ENCODE measurements at regions not wholly inside any gene's neighbourhood (a gene's known extent, or its start where the extent isn't known, plus 50 kb on each side); places are given as distances from the start of the nearest gene placed in this dataset.
A peak's percentile ranks its signal among the peaks of the same experiment; 100 is the strongest.

DNA sequence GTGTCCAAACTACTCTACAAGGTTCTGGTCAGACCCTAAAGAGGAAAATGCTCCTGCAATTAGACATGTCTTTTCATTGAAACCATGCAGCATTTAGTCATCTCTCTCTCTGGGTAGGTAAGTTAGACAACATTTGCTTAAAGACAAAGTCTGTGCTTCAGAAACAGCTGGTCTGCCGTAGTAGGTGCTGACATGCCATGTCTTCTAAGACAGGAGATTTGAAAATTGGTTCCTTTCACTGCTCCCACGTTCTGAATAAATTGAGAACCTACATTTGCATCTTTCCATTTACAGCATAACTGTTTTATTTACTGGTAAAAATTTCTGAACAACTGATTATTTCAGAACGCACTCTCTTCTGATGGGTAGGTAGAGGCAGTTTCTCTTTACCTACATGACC lies 494.0 kb downstream of the EFNB2 start:
- no peak overlapping the region for H3K4me3 ChIP-seq
- DNase-seq (ENCODE audit: low spot score in 2 of 2) = no peak
- no peaks in the 10 kb centered on the region for H3K9me3 ChIP-seq
- intact Hi-C loops (cut with DNase I; ENCODE audit: low total_unique reads) = no loop called here
- no peak overlapping the region for H3K27ac ChIP-seq
- H3K27me3 ChIP-seq = no peaks in the 10 kb centered on the region
- no peaks in the 10 kb centered on the region for H3K4me1 ChIP-seq
- no peak for TF ChIP-seq POLR2AphosphoS5 (IDR thresholded peaks at IDR 0.05)
- TF ChIP-seq POLR2A (IDR thresholded peaks at IDR 0.05) = no peak
- TF ChIP-seq, protein P1, sequence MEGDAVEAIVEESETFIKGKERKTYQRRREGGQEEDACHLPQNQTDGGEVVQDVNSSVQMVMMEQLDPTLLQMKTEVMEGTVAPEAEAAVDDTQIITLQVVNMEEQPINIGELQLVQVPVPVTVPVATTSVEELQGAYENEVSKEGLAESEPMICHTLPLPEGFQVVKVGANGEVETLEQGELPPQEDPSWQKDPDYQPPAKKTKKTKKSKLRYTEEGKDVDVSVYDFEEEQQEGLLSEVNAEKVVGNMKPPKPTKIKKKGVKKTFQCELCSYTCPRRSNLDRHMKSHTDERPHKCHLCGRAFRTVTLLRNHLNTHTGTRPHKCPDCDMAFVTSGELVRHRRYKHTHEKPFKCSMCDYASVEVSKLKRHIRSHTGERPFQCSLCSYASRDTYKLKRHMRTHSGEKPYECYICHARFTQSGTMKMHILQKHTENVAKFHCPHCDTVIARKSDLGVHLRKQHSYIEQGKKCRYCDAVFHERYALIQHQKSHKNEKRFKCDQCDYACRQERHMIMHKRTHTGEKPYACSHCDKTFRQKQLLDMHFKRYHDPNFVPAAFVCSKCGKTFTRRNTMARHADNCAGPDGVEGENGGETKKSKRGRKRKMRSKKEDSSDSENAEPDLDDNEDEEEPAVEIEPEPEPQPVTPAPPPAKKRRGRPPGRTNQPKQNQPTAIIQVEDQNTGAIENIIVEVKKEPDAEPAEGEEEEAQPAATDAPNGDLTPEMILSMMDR (IDR thresholded peaks at IDR 0.05) = no peak
- no peaks in the 10 kb centered on the region for H3K36me3 ChIP-seq

DNA sequence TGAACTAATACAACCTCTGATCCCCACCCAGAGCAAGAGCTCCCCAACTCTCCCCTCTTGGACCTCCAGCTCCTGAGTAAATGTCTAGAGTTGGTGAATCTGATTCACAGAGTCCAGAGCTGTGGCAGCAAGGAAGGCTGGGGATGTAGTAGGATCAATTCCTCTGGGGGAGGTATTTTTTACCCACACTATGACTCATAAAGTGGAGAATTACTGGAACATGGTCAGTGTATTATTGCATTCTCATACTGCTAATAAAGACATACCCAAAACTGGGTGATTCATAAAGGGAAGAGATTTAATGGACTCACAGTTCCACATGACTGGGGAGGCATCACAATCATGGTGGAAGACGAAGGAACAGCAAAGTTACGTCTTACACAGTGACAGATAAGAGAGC lies 496.7 kb downstream of the EFNB2 start:
- Histone ChIP-seq H3K4me1 (no peaks in the 10 kb centered on the region), H3K27me3 (no peaks in the 10 kb centered on the region), H3K9me3 (no peaks in the 10 kb centered on the region), H3K36me3 (no peaks in the 10 kb centered on the region), H3K4me3 (no peak overlapping the region), H3K27ac (no peak overlapping the region)
- intact Hi-C loops (cut with DNase I; ENCODE audit: low total_unique reads) = no loop called here
- TF ChIP-seq, protein P1 (IDR thresholded peaks at IDR 0.05) = no peak
- TF ChIP-seq POLR2A (IDR thresholded peaks at IDR 0.05) = no peak
- no peak for TF ChIP-seq POLR2AphosphoS5 (IDR thresholded peaks at IDR 0.05)
- DNase-seq (ENCODE audit: low spot score in 2 of 2) = no peak

DNA sequence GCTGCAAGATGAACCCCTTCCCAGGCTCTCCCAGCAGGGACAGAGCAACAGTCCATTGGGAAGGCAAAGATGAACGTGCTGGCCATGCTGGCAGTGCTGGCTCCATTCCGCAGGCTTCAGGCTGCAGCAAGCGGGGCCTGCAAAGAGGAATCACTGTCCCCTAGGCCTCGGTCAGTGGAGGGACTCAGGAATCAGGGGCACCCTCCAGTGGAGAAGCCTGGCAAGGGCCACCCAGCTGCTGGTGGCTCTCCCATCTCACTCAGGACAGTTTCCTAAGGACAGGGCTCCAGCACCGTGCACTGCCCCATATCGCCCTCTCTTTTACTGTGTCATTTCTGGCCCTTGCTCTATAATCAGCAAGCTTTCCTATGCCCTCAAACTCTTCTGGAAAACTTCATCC lies 498.6 kb downstream of the EFNB2 start:
- Histone ChIP-seq H3K4me3 (no peak overlapping the region), H3K4me1 (no peaks in the 10 kb centered on the region), H3K9me3 (no peaks in the 10 kb centered on the region), H3K36me3 (no peaks in the 10 kb centered on the region), H3K27ac (no peak overlapping the region), H3K27me3 (no peaks in the 10 kb centered on the region)
- TF ChIP-seq, protein P1 (IDR thresholded peaks at IDR 0.05) = no peak
- TF ChIP-seq POLR2AphosphoS5 (IDR thresholded peaks at IDR 0.05) (no peak), POLR2A (IDR thresholded peaks at IDR 0.05) (no peak)
- intact Hi-C loops (cut with DNase I; ENCODE audit: low total_unique reads) = no loop called here
- no peak for DNase-seq (ENCODE audit: low spot score in 2 of 2)

DNA sequence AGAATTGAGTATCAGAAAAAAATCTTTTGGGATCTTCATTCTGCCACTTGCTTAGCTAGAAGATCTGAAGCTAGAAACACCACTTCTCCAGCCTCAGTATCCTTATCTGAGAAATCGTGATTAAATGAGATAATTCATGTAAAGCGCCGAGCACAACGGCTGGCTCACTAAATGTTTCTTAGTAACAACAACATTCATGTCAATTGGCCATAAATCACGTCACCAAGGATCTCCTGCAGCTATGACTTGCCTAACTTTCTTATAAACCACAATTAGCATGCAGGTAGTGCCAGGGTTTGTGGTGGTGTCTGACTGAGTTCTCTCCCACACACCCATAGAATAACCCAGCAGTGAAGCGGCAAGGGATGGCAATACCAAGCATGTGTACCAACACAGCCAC lies 501.3 kb downstream of the EFNB2 start:
- no peak overlapping the region for H3K27ac ChIP-seq
- TF ChIP-seq, protein P1 (IDR thresholded peaks at IDR 0.05) = no peak
- TF ChIP-seq POLR2AphosphoS5 (IDR thresholded peaks at IDR 0.05) = no peak
- TF ChIP-seq POLR2A (IDR thresholded peaks at IDR 0.05) = no peak
- no peak for DNase-seq (ENCODE audit: low spot score in 2 of 2)
- no peaks in the 10 kb centered on the region for H3K9me3 ChIP-seq
- no peak overlapping the region for H3K4me3 ChIP-seq
- H3K36me3 ChIP-seq = no peaks in the 10 kb centered on the region
- no peaks in the 10 kb centered on the region for H3K4me1 ChIP-seq
- intact Hi-C loops (cut with DNase I; ENCODE audit: low total_unique reads) = no loop called here
- H3K27me3 ChIP-seq = no peaks in the 10 kb centered on the region

DNA sequence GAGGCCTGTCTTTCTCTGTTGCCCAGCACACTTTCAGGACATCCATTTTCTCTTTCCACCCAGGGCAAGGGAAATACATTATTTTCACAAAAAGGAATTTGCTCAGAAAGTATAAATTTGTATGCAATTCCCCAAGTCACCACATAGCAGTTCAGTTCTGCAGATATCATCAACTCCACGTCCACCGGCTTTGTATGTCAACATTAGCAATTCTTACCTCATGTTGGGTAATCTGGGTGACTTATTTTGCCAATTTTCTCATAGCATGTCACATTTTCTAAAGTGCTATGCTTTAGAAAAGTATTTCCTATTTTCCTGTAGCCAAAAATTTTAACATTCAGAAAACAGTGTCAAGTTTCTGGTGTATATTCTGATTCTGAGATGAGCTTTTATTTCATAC lies 501.8 kb downstream of the EFNB2 start:
- Histone ChIP-seq H3K9me3 (no peaks in the 10 kb centered on the region), H3K27ac (no peak overlapping the region), H3K27me3 (no peaks in the 10 kb centered on the region), H3K36me3 (no peaks in the 10 kb centered on the region), H3K4me3 (no peak overlapping the region), H3K4me1 (no peaks in the 10 kb centered on the region)
- DNase-seq (ENCODE audit: low spot score in 2 of 2) = no peak
- intact Hi-C loops (cut with DNase I; ENCODE audit: low total_unique reads) = no loop called here
- TF ChIP-seq POLR2A (IDR thresholded peaks at IDR 0.05) = no peak
- TF ChIP-seq, protein P1 (IDR thresholded peaks at IDR 0.05) = peak in 1 of 3 donors; percentile 15
- no peak for TF ChIP-seq POLR2AphosphoS5 (IDR thresholded peaks at IDR 0.05)

Data from breast epithelium (tissue), 4 donors.